NCI-H446 treated with DMSO at 0.1 percent for 48 hours (cell line): ENCODE measurements at regions not wholly inside any gene's neighbourhood (a gene's known extent, or its start where the extent isn't known, plus 50 kb on each side); places are given as distances from the start of the nearest gene placed in this dataset.

Source experiments
- DNase-seq: peaks from one replicate; lab custom pipeline; 2025; lab: John Stamatoyannopoulos, UW

DNA sequence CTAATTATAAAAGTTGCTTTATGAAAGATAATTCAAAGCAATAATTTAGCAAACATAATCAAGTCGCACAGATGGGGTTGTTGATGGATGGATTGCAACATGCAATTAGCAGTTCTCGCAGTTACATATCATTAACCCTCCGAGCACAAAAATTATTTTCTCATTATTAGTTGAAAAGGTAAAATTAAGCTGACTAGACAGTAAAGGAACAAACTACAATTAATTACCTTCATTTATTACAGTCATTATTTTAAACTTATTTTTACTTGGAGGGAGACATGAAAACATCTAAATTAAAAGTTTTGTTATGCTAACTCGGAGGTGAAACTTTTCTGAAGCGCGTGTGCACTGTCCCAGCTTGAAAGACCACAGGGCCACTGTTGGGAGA lies 146.9 kb downstream of the PHETA1 start:
- no peak for DNase-seq

DNA sequence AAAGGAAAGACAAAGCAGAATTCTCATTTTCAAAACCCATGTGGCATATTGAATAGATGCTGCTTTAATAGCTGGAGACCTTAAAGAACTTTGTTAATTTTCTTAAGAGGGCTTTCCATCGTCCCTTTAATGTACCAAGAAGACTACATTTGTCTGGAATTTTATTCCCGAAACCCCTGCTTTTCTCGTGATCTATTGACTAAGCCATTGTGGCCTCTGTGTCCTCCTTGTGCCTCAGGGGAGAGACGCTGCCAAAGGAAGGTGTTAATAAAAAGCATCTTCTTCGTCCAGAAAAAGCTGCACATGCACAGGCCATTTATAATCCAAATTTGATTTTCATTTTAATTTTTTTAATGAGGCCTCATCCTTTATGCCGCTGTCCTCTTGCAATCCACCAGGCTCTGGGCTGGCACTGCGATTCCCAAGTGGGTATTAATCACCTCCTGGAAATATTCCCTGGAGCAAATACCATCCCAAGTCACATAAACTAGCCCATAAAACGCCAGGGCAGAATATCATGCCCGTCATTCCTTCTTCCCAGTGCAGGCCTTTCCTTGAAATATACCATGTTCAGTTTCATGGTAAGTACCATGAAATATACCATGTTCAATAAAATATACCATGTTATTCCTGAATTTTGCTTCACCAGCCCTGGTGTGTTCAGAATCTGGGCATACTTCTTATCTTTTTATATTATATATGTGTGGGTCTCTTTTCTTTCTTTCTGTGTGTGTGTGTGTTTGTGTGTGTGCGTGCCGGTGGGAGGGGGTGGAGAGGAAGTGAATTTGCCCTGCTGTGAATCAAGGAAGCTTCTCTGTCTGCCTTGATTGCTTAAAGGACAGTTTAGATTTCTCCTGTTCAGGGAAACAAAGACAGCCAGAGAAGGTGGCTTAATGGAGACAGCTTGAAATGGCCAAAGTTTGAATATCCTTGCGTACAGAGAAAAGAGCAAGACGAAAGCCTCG lies 147.6 kb downstream of the PHETA1 start:
- DNase-seq = no peak

DNA sequence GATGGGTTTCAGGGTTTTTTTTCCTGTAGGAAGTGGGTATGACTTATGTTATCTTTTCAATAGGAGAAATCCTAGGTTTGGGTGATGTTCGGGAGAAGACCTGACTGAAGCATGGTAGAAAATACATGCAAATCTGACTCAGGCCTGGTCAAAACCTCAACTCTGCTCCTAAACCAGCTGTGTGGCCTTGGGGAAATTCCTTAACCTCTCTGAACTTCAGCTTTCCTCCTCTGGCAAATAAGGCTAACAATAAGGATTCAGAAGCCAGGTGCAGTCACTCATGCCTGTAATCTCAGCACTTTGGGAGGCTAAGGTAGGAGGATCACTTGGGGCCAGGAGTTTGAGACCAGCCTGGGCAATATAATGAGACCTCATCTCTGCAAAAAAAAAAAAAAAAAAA lies 148.5 kb downstream of the PHETA1 start:
- DNase-seq = no peak

- DNase-seq = no peak
These were observed 149.5 kb downstream of the PHETA1 start for GRCh38 chr12:111219440-111219839.

DNA sequence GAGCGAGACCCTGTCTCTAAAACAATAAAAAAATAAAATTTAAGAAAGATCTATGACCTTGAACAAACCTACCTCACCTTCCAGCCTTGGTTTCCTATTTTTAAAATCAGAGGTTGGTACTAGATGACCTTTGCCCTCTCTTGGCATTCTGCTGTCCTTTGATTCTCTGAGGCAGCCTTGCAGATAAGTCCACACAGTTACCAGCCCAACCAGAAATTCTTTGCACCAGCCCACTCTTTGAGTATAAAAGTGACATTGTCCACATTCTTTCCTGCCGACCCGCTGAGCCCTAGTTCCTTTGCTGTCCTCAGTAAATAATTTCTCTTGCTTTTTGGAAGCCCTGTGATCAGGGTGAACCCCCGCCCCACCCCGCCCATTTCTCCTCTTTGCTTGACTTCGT lies 150.4 kb downstream of the PHETA1 start:
- no peak for DNase-seq

GRCh38 chr12:111216387-111217159 lies 152.3 kb downstream of the PHETA1 start:
- DNase-seq = no peak

GRCh38 chr12:111215881-111216280 lies 153.0 kb downstream of the PHETA1 start:
- DNase-seq = no peak

DNA sequence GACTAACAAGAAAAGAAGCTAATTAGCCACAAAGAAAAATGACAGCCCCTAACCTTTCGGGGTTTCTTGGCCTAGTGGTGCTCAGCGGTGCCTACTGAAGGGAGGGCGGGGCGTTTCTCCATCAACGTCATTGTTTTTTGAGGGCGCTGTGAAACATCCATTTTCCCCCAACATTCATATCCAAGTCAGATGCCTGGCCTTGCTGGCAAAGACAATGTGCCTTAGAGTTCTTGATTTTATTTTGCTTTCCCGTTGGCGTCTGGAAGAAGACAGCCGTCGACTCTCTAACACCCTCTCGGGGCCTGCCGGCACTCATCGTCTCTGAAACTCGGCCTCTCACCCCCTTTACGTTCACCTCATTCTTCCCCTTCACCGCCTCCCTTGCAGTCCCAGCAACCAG lies 154.5 kb downstream of the PHETA1 start:
- no peak for DNase-seq

GRCh38 chr12:111213561-111213960 lies 155.3 kb downstream of the PHETA1 start:
- no peak for DNase-seq

GRCh38 chr12:111212814-111213456 lies 156.0 kb downstream of the PHETA1 start:
- no peak for DNase-seq

- no peak for DNase-seq
These were observed 156.8 kb downstream of the PHETA1 start for GRCh38 chr12:111211910-111212757.

- DNase-seq = no peak
These were observed 159.1 kb downstream of the PHETA1 start for GRCh38 chr12:111209811-111210210.

- no peak for DNase-seq
These were observed 161.1 kb downstream of the PHETA1 start for GRCh38 chr12:111207761-111208160.

- DNase-seq = no peak
These were observed 164.1 kb downstream of the PHETA1 start for GRCh38 chr12:111204788-111205241.

GRCh38 chr12:111203969-111204368 lies 164.9 kb downstream of the PHETA1 start:
- no peak for DNase-seq

DNA sequence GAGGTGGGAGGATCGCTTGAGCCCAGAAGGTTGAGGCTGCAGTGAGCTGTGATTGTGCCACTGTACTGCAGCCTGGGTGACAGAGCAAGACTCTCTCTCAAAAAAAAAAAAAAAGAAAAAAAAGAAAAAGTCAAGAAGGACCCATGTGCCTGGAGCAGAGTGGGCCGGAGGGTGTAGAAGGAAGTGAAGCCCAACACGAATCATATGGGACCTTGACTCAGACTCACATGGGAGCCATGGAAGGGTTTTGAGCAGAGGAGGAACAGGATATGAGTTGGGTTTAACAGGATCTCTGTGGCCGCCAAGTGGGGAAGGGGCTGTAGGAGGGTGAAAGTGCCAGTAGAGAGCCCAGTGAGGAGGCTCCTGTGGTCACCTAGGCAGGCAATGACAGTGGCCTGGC lies 165.4 kb downstream of the PHETA1 start:
- no peak for DNase-seq

DNA sequence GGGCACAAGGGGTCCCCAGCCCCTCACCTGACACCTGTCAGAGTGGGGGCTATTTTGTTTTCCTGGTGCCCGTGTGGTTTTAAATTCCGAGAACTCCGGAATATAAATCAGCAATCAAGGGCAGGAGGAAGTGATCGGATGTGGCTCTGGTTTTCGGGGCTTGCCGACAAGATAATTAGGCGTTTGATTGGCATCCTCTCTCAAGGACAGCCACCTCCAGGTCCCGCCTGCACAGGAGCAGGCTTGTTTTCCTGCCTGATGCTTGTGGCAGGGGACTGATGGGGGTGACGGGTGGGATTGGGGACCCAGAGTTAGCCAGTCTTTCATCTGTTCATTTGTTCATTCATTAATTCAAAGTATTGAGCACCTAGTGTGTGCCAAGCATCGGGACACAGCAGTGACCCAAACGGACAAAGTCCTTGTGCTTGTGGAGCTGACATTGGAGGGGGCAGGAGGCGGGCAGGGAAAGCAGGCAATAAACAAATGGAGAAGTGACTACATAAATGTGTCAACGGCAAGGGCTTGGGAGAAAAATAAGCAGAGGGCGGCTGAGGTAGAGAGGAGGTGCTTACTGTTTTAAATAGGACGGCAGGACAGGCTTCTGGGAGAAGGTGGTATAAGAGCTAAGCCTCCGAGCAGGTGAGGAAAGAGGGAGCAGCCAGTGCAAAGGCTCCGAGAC lies 166.5 kb downstream of the PHETA1 start:
- DNase-seq = no peak

DNA sequence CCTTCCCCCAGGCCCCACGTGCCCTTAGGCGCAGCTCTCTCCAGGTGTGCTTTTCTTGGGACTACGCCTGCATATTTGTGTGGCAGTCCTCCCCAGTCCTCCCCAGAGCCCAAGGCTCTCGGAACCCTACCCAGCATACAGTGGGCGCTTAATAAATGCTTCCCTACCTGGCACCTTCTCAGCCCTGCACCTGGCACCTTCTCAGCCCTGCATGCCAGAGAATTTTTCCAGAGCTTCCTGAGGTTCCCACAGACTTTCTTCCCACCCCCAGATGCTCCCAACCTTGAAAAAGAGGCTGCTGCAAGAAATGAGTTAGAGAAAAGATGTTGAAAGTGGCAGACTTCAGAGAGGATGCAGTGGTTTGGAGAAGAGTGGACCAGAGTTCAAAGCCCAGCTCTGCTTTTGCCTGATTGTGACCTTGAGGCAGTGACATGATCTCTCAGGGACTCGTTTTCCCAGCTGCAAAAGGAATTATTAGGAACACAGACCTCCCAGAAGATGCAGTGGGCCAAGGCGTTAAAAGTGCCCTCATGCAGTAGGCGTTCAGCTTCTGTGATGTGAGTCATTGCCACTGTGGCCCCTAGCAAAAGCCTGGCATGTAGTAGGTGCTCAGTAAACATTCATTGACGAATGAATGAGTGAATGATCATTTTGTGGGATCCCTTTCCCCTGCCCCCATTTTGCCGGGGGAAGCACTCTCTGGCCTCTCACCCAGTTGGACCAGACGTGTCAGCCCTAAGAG lies 167.2 kb downstream of the PHETA1 start:
- no peak for DNase-seq

GRCh38 chr12:111201036-111201435 lies 167.9 kb downstream of the PHETA1 start:
- no peak for DNase-seq

DNA sequence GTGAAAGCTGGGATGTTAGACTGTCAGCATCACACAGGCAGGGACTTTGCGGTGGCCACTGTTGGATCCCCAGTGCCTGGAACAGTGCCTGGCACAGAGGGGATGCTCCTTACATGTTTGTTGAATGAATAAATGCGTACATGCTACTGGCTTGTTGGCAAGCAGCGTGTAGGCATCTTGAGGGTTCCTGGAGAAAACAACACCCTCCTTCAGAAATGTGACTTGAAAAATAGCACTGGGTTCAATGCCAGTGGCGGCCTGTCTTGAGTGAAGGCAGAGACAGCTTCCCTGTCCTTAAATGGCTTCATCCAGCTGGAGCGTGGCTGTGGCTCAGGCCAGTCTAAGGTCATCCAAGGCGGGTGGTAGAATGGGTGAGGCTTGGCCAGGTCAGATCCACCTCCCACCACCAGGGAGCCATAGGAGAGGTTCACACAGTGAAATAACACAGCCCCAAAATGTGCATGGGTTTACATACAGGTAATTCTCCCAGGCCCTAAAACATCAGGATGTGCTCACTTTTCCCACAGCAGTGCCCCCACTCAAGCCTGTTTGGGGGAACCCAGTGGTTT lies 171.4 kb downstream of the PHETA1 start:
- no peak for DNase-seq
